ENCODE measurements at regions not wholly inside any gene's neighbourhood (a gene's known extent, or its start where the extent isn't known, plus 50 kb on each side); places are given as distances from the start of the nearest gene placed in this dataset.
"Not testable (repeated sequence)": the region's sequence is repeated elsewhere in the genome, so short reads cannot be mapped to it uniquely, and the experiment has no call there.

DNA sequence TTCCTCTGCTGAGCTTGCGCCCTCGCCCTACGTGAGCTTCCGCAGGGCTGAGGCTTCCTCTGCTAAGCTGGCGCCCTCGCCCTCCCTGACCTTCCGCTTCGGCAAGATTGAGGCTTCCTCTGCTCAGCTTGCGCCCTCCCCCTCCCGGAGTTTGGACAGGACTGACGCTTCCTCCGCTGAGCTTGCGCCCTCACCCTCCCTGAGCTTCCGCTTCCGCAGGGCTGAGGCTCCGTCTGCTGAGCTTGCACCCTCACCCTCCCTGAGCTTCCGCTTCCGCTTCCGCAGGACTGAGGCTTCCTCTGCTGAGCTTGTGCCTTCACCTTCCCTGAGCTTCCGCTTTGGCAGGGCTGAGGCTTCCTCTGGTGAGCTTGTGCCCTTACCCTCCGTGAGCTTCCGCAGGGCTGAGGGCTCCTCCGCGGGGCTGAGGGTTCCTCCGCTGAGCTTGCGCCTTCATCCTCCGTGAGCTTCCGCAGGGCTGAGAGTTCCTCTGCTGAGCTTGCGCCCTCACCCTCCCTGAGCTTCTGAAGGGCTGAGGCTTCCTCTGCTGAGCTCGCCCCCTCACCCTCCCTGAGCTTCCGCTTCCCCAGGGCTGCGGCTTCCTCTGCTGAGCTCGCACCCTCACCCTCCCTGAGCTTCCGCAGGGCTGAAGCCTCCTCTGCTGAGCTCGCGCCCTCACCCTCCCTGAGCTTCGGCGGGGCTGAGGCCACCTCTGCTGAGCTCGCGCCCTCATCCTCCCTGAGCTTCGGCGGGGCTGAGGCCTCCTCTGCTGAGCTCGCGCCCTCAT, 753.6 kb upstream of the TPTE start:
- no peaks in the 10 kb centered on the region for H3K36me3 Mint-ChIP-seq
- H3K27me3 Mint-ChIP-seq, result no peaks in the 10 kb centered on the region
- H3K36me3 ChIP-seq (ENCODE audit: control insufficient read depth in 2 of 3, insufficient read depth in 3 of 3, low read length in 3 of 3), result no peaks in the 10 kb centered on the region
- H3K27ac ChIP-seq (ENCODE audit: low read depth, low read length), result no peak overlapping the region
- H3K4me3 Mint-ChIP-seq, result no peak overlapping the region
- POLR2A ChIA-PET, result no interaction called here
- no peak overlapping the region for H3K4me3 ChIP-seq (ENCODE audit: low read length)
- CTCF ChIA-PET, result no interaction called here
- no peaks in the 10 kb centered on the region for H3K27me3 ChIP-seq (ENCODE audit: control insufficient read depth in 2 of 2, insufficient read depth in 2 of 2, low read length in 2 of 2)
- no peaks in the 10 kb centered on the region for H3K4me1 Mint-ChIP-seq
- H3K9me3 ChIP-seq (ENCODE audit: control insufficient read depth in 2 of 3, low read length in 3 of 3), result peaks cover 0 to 44% (median 0%) of the 10 kb centered on the region in 3 experiments
- ATAC-seq (peak; percentile 24), DNase-seq (no peak)
- no peak overlapping the region for H3K27ac Mint-ChIP-seq
- intact Hi-C loops (cut with micrococcal nuclease), result no loop called here
- no peaks in the 10 kb centered on the region for H3K4me1 ChIP-seq (ENCODE audit: control insufficient read depth in 2 of 2, insufficient read depth in 2 of 2, low read length in 2 of 2)
- H3K9me3 Mint-ChIP-seq, result no peaks in the 10 kb centered on the region

DNA sequence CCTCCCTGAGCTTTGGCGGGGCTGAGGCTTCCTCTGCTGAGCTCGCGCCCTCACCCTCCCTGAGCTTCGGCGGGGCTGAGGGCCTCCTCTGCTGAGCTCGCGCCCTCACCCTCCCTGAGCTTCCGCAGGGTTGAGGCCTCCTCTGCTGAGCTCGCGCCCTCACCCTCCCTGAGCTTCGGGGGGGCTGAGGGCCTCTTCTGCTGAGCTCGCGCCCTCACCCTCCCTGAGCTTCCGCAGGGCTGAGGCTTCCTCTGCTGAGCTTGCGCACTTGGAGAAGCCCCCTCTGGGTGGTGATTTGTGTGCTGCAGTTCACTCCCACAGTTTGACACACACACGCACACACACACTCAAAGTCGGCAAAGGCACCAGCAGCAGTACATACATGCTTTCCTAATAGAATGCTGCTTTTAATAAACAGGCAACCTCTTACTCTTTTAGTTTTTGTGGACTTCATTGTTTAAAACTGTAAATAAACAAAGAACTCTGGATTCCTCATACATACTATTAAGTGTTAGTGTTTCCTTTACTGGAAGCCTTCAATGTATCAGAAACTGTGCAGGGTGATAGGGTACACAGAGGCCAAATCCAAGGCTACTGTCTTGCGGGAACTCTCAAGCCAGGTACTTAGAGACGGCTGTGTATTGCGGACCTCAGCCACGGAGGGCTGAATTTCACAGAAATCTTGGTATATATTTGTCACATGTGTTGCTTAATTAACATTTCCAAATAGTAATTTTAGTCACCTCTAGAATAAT, 752.8 kb upstream of the TPTE start:
- intact Hi-C loops (cut with micrococcal nuclease); H3K4me3 Mint-ChIP-seq; H3K27ac Mint-ChIP-seq; POLR2A ChIA-PET; CTCF ChIA-PET; H3K27me3 Mint-ChIP-seq; H3K36me3 ChIP-seq (ENCODE audit: control insufficient read depth in 2 of 3, insufficient read depth in 3 of 3, low read length in 3 of 3); ATAC-seq; H3K9me3 Mint-ChIP-seq; H3K4me1 ChIP-seq (ENCODE audit: control insufficient read depth in 2 of 2, insufficient read depth in 2 of 2, low read length in 2 of 2); H3K36me3 Mint-ChIP-seq; DNase-seq; H3K27me3 ChIP-seq (ENCODE audit: control insufficient read depth in 2 of 2, insufficient read depth in 2 of 2, low read length in 2 of 2); H3K27ac ChIP-seq (ENCODE audit: low read depth, low read length); H3K4me1 Mint-ChIP-seq; H3K4me3 ChIP-seq (ENCODE audit: low read length): not testable (repeated sequence)
- H3K9me3 ChIP-seq (ENCODE audit: control insufficient read depth in 2 of 3, low read length in 3 of 3), result peaks cover 0 to 39% (median 0%) of the 10 kb centered on the region in 3 experiments

GRCh38 chr21:9769131-9769498, 752.3 kb upstream of the TPTE start:
- H3K9me3 Mint-ChIP-seq; H3K27me3 Mint-ChIP-seq; H3K4me3 ChIP-seq (ENCODE audit: low read length); POLR2A ChIA-PET; H3K27ac Mint-ChIP-seq; H3K4me1 ChIP-seq (ENCODE audit: control insufficient read depth in 2 of 2, insufficient read depth in 2 of 2, low read length in 2 of 2); H3K4me1 Mint-ChIP-seq; ATAC-seq; H3K27ac ChIP-seq (ENCODE audit: low read depth, low read length); intact Hi-C loops (cut with micrococcal nuclease); H3K36me3 ChIP-seq (ENCODE audit: control insufficient read depth in 2 of 3, insufficient read depth in 3 of 3, low read length in 3 of 3); H3K27me3 ChIP-seq (ENCODE audit: control insufficient read depth in 2 of 2, insufficient read depth in 2 of 2, low read length in 2 of 2); CTCF ChIA-PET; H3K36me3 Mint-ChIP-seq; DNase-seq; H3K4me3 Mint-ChIP-seq: not testable (repeated sequence)
- peaks cover 0 to 35% (median 0%) of the 10 kb centered on the region in 3 experiments for H3K9me3 ChIP-seq (ENCODE audit: control insufficient read depth in 2 of 3, low read length in 3 of 3)

- H3K27me3 Mint-ChIP-seq; intact Hi-C loops (cut with micrococcal nuclease); H3K4me3 Mint-ChIP-seq; H3K36me3 ChIP-seq (ENCODE audit: control insufficient read depth in 2 of 3, insufficient read depth in 3 of 3, low read length in 3 of 3); ATAC-seq; H3K4me1 ChIP-seq (ENCODE audit: control insufficient read depth in 2 of 2, insufficient read depth in 2 of 2, low read length in 2 of 2); H3K4me1 Mint-ChIP-seq; H3K27ac Mint-ChIP-seq; H3K27ac ChIP-seq (ENCODE audit: low read depth, low read length); H3K4me3 ChIP-seq (ENCODE audit: low read length); POLR2A ChIA-PET; H3K36me3 Mint-ChIP-seq; H3K27me3 ChIP-seq (ENCODE audit: control insufficient read depth in 2 of 2, insufficient read depth in 2 of 2, low read length in 2 of 2); DNase-seq; CTCF ChIA-PET: not testable (repeated sequence)
- peaks cover 0 to 37% (median 0%) of the 10 kb centered on the region in 3 experiments for H3K9me3 ChIP-seq (ENCODE audit: control insufficient read depth in 2 of 3, low read length in 3 of 3)
- H3K9me3 Mint-ChIP-seq, result peaks cover 0 to 12% (median 5%) of the 10 kb centered on the region in 11 donors
Measured at GRCh38 chr21:9769718-9770690, 751.4 kb upstream of the TPTE start.

DNA sequence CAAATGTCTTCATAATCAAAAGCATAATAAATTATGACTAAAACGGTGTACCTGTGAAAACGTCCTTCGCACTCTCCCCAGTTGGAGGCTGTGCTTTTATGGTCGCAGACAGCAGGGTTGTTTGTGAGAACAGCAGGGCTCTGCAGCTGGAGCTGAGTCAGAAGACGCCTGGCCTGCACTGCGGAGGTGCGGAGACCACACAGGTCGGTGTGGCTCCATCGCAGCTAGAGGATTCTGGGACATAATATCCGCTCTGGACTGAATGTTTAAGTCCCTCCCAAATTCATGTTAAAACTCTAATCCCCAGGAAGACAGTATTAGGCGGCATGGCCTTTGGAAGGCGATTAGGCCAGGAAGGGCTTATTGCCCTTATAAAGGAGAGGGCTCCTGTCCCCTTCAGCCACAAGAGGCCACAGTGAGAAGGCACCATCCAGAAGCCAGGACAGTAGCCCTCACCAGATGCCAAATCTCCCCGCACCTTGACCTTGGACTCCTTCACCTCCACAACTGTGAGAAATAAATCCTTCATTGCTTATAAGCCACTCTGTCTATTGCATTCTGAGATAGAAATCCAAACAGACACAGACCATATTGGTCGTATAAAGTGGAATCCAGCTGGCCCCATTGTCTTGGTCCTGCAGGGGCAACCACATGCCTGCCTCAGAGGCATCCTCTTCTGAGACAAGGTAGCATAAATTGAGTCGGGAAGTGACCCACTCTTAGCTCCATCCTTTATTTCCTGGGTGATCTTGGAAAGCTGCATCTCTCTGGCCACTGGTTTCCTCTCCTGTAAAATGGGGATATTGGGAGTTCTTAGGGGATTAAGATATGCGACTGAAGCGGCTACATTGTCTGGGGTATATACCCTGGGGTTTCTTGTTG, 749.7 kb upstream of the TPTE start:
- intact Hi-C loops (cut with micrococcal nuclease), result not testable (repeated sequence)

DNA sequence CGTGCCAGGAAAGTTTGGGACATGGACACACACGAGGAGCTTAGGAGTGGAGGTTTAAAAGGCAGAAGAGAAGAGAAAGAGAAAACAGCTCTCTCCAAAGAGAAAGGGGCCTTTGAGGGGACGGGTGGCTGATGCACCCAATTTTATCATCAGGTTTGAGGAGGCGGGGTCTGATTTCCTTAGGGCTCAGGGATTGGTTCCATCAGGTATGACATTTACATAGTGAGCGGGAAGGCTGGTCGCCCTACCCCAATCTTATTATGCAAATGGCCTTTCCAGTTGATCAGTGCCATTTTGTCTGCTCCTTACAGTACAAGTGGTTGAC, 749.1 kb upstream of the TPTE start:
- ChIA-PET CTCF (no interaction called here), POLR2A (no interaction called here)
- Histone ChIP-seq H3K9me3 (ENCODE audit: control insufficient read depth in 2 of 3, low read length in 3 of 3) (peaks cover 0 to 42% (median 0%) of the 10 kb centered on the region in 3 experiments), H3K4me1 (ENCODE audit: control insufficient read depth in 2 of 2, insufficient read depth in 2 of 2, low read length in 2 of 2) (no peaks in the 10 kb centered on the region), H3K27me3 (ENCODE audit: control insufficient read depth in 2 of 2, insufficient read depth in 2 of 2, low read length in 2 of 2) (no peaks in the 10 kb centered on the region), H3K27ac (ENCODE audit: low read depth, low read length) (no peak overlapping the region), H3K4me3 (ENCODE audit: low read length) (no peak overlapping the region), H3K36me3 (ENCODE audit: control insufficient read depth in 2 of 3, insufficient read depth in 3 of 3, low read length in 3 of 3) (no peaks in the 10 kb centered on the region)
- H3K27me3 Mint-ChIP-seq, result no peaks in the 10 kb centered on the region
- H3K36me3 Mint-ChIP-seq, result peaks cover 0 to 6% (median 0%) of the 10 kb centered on the region in 5 donors
- H3K9me3 Mint-ChIP-seq, result peaks cover 0 to 28% (median 16%) of the 10 kb centered on the region in 11 donors
- intact Hi-C loops (cut with micrococcal nuclease), result no loop called here
- H3K4me3 Mint-ChIP-seq, result no peak overlapping the region
- ATAC-seq (no peak), DNase-seq (no peak)
- no peak overlapping the region for H3K27ac Mint-ChIP-seq
- no peaks in the 10 kb centered on the region for H3K4me1 Mint-ChIP-seq

More for the DNA sequence above, 749.7 kb upstream of the TPTE start:
- ATAC-seq; DNase-seq; H3K27ac ChIP-seq (ENCODE audit: low read depth, low read length); H3K36me3 ChIP-seq (ENCODE audit: control insufficient read depth in 2 of 3, insufficient read depth in 3 of 3, low read length in 3 of 3); CTCF ChIA-PET; H3K27me3 Mint-ChIP-seq; H3K4me3 ChIP-seq (ENCODE audit: low read length); H3K36me3 Mint-ChIP-seq; H3K27ac Mint-ChIP-seq; H3K27me3 ChIP-seq (ENCODE audit: control insufficient read depth in 2 of 2, insufficient read depth in 2 of 2, low read length in 2 of 2); H3K4me1 Mint-ChIP-seq; H3K4me1 ChIP-seq (ENCODE audit: control insufficient read depth in 2 of 2, insufficient read depth in 2 of 2, low read length in 2 of 2); POLR2A ChIA-PET; H3K4me3 Mint-ChIP-seq: not testable (repeated sequence)
- peaks cover 0 to 43% (median 0%) of the 10 kb centered on the region in 3 experiments for H3K9me3 ChIP-seq (ENCODE audit: control insufficient read depth in 2 of 3, low read length in 3 of 3)
- peaks cover 0 to 26% (median 16%) of the 10 kb centered on the region in 11 donors for H3K9me3 Mint-ChIP-seq
